HG02973 (cell line): ENCODE measurements at regions not wholly inside any gene's neighbourhood (a gene's known extent, or its start where the extent isn't known, plus 50 kb on each side); places are given as distances from the start of the nearest gene placed in this dataset.
"Not testable (repeated sequence)": the region's sequence is repeated elsewhere in the genome, so short reads cannot be mapped to it uniquely, and the experiment has no call there.

Experiments used
- ATAC-seq: cut with Tn5 transposase; IDR thresholded peaks from one replicate; pipeline ENCODE4 v1.9.1; 2021; ENCODE audit warnings: moderate library complexity; ENCODE audit not compliant: unreplicated experiment

- not testable (repeated sequence) for ATAC-seq
Observed at GRCh38 chr14:105746800-105747502, 220.6 kb downstream of the TMEM121 start.

DNA sequence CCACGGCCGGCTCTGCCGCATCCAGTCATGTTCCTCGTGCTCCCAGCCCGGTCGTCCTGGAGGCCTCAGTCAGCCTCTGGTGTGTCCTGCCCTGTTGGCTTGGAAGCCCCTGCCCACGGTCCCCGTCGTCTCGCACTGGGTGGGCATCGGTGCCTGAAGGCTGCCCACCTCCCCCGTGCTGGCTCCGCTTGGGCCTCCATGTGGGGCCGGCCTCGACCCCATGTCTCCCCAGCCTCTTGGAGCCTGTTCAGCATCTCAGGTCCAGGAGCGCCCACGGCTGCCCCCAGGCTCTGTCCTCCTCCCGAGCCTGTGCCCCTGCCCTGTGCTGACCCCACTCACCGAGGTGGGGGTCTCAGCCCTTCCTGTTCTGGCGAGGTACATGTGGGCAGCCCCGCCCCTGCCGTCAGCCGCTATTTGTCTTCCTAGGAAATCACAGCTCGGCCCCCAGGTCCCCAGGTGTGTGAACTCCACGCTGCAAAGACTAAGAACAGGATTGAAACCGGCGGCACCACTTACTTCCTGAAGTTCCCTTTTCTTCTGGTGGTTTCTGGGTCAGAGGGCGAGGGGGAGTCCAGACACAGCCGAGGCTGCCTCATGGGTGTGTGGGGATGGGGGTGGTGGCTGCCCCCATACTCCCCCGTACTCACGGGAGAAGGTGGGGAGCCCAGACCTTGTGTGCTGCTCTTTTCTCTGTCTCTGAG is 221.3 kb downstream of the TMEM121 start:
- ATAC-seq, result peak; percentile 48

- peak; percentile 41 for ATAC-seq
Observed at GRCh38 chr14:105748204-105748578, 221.8 kb downstream of the TMEM121 start.

GRCh38 chr14:105748710-105749109 is 222.3 kb downstream of the TMEM121 start:
- ATAC-seq, result not testable (repeated sequence)

GRCh38 chr14:105749870-105750541 is 223.6 kb downstream of the TMEM121 start:
- ATAC-seq, result not testable (repeated sequence)

DNA sequence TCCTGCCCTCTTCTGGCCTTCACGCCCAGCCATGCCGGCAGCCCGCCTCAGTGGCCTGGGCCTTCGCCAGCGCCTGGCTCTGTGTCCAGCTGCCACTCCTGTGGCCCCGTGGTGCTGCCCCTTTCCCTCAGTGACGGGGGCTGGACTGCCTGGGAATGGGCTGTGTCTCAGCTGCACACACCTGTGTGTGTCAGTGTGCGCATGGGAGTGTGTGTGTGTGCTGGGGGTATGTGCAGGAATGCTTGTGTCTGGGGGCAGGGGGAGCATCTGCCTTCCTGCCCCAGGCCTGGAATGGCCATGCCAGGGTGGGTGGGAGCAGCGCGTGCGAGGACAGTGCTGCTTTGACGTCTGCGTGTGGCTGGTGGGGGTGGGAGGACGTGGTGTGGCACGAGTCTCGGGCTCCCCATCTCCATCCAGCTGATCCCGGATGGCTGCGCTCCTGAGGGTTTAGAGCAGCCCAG is 224.9 kb downstream of the TMEM121 start:
- not testable (repeated sequence) for ATAC-seq

- not testable (repeated sequence) for ATAC-seq
Observed at GRCh38 chr14:105752420-105752819, 226.0 kb downstream of the TMEM121 start.

DNA sequence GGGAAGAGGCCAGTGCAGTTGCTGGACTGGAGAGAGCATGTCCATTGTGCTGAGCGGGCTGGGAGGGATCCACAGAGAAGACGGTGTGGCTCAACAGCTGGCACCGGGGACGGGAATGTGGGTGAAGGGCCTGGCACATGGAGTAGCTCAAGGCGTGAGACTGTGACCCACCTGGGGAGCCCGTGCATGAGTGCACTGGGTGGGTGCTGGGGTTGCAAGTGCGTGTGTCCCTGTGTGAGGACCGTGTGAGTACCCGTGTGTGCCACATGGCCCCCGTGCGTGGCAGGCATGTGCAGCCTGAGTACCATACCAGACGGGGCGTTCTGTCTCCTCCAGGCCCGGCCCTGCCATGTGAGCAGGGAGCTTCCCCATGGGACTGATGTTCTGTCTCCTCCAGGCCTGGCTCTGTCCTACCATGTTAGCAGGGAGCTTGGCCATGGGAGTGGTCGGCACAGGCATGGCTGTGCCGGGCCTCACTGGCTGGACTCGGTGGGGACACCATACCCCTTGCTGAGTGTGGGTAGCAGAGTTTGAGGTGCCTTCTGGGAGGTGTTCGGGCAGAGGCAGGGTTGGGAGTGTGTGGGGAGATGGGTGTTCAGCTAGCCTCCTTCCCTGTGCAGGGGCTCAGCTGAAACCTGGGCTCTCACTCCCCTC is 234.4 kb downstream of the TMEM121 start:
- ATAC-seq, result no peak

- ATAC-seq, result not testable (repeated sequence)
Observed at GRCh38 chr14:105761345-105761740, 235.0 kb downstream of the TMEM121 start.

DNA sequence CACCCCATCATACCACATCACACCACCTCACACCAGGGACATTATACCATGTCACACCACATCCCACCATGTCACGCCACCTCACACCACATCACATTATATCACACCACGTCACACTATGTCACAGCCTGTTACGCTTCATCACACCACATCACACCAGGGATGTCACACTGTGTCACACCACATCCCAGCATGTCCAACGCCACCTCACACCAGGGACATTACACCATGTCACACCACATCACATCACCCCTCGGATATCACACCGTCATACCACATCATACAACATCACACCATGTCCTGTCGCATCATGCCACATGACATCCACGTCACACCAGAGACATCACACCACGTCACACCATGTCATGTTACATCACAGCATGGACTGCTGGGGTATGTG is 235.5 kb downstream of the TMEM121 start:
- ATAC-seq, result no peak

- not testable (repeated sequence) for ATAC-seq
Observed at GRCh38 chr14:105762262-105762661, 235.9 kb downstream of the TMEM121 start.

DNA sequence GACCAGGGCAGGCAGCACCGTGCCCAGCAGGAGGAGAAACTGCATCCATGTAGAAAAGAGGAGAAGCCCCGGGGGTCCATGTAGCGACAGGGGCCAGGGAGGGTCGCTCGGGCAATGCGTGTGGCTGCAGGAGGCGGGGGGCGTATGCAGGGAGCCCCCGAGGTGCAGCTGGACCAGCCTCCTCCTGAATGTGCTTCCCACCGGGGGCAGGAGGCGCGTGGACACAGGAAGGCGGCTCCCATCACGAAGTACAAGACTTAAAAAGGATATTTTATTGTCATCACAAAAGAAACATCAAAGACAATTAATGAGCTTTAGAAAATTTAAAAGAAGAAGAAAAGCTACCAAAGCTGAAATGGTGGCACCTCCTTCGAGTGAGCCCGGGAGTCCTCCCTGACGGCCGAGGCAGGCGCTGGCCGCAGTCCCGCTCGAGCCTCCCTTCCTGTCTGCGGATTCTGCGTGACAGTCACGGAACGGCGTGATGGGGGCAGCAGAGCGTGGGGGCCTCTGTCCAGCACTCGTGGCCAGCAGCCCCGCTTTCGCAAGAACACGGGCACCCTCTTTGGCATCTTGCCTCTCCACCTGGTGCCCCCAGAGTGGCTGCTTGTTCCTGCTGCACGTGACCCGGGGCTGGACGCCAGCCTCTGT is 238.0 kb downstream of the TMEM121 start:
- ATAC-seq, result not testable (repeated sequence)

- not testable (repeated sequence) for ATAC-seq
Observed at GRCh38 chr14:105765072-105765825, 238.9 kb downstream of the TMEM121 start.

GRCh38 chr14:105765893-105766614 is 239.7 kb downstream of the TMEM121 start:
- no peak for ATAC-seq

DNA sequence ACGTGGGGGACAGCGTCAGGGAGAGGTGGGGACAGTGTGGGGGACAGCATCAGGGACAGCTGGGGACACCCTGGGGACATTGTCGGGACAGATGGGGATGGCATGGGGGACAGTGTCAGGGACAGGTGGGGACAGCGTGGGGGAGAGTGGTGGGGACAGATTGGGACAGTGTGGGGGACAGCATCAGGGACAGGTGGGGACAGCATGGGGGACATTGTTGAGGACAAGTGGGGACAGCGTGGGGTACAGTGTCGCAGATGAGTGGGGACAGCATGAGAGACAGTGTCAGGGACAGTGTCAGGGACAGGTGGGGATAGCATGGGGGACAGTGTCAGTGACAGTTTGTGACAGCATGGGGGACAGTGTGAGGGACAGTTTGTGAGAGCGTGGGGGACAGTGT is 240.9 kb downstream of the TMEM121 start:
- ATAC-seq, result no peak

- not testable (repeated sequence) for ATAC-seq
Observed at GRCh38 chr14:105768039-105768438, 241.7 kb downstream of the TMEM121 start.

DNA sequence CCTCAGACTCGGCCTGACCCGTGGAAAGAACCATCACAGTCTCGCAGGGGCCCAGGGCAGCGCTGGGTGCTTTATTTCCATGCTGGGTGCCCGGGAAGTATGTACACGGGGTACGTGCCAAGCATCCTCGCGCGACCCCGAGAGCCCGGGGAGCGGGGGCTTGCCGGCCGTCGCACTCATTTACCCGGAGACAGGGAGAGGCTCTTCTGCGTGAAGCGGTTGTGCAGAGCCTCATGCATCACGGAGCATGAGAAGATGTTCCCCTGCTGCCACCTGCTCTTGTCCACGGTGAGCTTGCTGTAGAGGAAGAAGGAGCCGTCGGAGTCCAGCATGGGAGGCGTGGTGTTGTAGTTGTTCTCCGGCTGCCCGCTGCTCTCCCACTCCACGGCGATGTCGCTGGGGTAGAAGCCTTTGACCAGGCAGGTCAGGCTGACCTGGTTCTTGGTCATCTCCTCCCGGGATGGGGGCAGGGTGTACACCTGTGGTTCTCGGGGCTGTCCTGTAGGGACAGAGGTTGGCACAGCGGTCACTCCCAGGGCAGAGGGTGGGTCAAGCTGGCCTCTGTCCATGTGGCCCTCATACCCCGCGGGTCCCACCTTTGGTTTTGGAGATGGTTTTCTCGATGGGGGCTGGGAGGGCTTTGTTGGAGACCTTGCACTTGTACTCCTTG is 242.8 kb downstream of the TMEM121 start:
- ATAC-seq, result not testable (repeated sequence)

- ATAC-seq, result not testable (repeated sequence)
Observed at GRCh38 chr14:105770619-105771216, 244.3 kb downstream of the TMEM121 start.
